AG09319 (cell line): ENCODE measurements at regions not wholly inside any gene's neighbourhood (a gene's known extent, or its start where the extent isn't known, plus 50 kb on each side); places are given as distances from the start of the nearest gene placed in this dataset.

Experiments
- DNase-seq: peaks from one replicate; pipeline ENCODE4 v3.0.0-alpha.2; 2010; ENCODE audit warnings: low read depth; ENCODE audit errors: extremely low read depth
- CTCF ChIP-seq: IDR thresholded peaks from 2 replicates; pipeline ENCODE4 v1.5.1; 2011; ENCODE audit warnings: low read depth, mild to moderate bottlenecking, inconsistent platforms, low read length, moderate library complexity

GRCh38 chr4:138894709-138895108 is 120.9 kb upstream of the NOCT start:
- TF ChIP-seq CTCF = no peak
- DNase-seq = no peak

GRCh38 chr4:138894011-138894410 is 121.6 kb upstream of the NOCT start:
- no peak for TF ChIP-seq CTCF
- DNase-seq = no peak

DNA sequence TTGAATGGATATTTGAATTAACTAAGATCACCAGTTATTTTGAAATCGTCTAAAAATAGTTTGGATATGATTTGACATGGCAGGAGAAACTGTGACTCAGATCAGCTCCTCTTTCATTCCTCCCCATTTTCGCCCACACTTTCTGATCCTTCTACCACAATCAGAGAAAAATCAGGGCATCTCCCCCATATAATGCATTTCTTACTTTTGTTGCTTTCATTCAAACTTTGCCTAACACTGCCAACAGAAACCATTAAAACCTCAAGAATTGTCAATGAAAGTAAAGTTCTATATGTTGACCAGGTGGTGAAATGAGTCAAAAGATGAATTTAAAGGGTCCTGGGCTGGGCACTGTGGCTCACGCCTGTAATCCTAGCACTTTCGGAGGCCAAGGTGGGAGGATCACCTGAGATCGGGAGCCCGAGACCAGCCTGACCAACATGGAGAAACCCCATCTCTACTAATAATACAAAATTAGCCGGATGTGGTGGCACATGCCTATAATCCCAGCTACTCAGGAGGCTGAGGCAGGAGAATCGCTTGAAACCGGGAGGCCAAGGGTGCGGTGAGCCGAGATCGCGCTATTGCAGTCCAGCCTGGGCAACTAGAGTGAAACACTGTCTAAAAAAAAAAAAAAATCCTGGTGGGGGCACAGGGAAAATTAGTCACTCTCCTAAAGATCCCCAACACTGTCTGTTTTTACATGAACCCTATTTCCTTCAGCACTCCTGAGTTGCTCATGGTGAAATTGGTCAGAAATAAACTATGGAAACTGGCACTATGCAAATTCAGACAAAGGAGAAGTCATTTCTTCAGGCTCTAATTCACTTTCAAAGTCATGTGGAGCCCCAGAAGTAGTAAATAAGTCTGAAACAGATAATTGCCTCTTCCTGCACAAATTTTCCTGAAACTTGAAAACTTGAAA is 122.8 kb upstream of the NOCT start:
- no peak for TF ChIP-seq CTCF
- no peak for DNase-seq

GRCh38 chr4:138891631-138892031 is 124.0 kb upstream of the NOCT start:
- TF ChIP-seq CTCF = no peak
- no peak for DNase-seq

DNA sequence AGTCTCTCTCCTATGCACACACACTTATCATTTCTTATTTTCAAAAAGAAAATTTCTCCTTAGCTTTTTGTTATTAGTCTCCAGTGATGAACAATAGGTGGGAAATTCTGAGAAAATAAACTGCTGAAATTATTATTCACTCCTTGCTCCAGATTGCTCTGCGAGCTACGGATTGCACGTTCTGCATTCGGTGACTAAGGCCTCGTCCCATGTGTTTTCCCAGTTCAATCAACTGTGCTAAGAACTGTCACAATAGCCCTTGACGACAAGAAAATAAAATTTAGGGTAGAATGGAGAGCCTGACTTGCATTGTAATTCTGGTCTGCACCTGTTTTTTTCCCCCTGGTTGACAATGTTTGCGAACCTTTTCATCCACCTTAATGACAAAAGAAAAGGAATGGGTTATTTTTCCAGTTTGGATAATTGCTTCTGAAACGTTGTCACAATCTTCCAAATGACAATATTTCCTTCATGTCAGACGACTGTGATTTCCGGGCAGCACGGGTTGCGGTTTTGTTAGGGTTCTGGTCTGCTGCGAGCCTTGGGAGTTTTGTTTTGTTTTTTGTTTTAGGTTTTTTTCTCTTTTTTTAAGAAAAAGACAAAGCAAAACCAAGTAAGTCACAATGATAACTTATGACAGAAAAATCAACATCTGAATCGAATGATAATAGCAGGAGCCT is 124.5 kb upstream of the NOCT start:
- no peak for TF ChIP-seq CTCF
- no peak for DNase-seq

GRCh38 chr4:138889216-138889615 is 126.4 kb upstream of the NOCT start:
- TF ChIP-seq CTCF = no peak
- no peak for DNase-seq

GRCh38 chr4:138887741-138888140 is 127.8 kb upstream of the NOCT start:
- no peak for DNase-seq
- TF ChIP-seq CTCF = no peak
